ENCODE measurements at regions not wholly inside any gene's neighbourhood (a gene's known extent, or its start where the extent isn't known, plus 50 kb on each side); places are given as distances from the start of the nearest gene placed in this dataset.

DNA sequence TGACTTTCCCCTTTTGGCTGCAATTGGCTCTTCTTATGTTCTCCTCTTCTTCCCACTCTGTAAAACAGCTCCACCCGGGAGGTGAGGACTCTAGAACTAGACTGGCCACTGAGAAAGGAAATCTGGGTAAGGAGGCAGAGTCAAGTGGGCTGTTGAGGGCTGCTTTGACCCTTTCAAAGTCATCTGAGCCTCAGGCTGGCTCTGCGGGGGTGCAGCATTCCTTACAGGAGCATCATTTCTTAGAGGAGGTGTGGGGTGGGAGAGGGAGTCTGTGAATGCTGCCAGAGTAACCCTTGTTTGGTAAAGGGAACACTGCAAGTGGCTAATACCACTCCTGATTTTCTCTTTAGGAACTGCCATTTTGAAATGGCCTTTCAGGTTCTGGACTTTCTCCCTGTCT, 377.7 kb upstream of the SMARCA2 start:
- TF ChIP-seq, protein P1, sequence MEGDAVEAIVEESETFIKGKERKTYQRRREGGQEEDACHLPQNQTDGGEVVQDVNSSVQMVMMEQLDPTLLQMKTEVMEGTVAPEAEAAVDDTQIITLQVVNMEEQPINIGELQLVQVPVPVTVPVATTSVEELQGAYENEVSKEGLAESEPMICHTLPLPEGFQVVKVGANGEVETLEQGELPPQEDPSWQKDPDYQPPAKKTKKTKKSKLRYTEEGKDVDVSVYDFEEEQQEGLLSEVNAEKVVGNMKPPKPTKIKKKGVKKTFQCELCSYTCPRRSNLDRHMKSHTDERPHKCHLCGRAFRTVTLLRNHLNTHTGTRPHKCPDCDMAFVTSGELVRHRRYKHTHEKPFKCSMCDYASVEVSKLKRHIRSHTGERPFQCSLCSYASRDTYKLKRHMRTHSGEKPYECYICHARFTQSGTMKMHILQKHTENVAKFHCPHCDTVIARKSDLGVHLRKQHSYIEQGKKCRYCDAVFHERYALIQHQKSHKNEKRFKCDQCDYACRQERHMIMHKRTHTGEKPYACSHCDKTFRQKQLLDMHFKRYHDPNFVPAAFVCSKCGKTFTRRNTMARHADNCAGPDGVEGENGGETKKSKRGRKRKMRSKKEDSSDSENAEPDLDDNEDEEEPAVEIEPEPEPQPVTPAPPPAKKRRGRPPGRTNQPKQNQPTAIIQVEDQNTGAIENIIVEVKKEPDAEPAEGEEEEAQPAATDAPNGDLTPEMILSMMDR (IDR thresholded peaks at IDR 0.05) = no peak
- no peak for TF ChIP-seq POLR2A (IDR thresholded peaks at IDR 0.05)
